COLO829 (cell line): ENCODE measurements at regions not wholly inside any gene's neighbourhood (a gene's known extent, or its start where the extent isn't known, plus 50 kb on each side); places are given as distances from the start of the nearest gene placed in this dataset.
"Not testable (repeated sequence)": the region's sequence is repeated elsewhere in the genome, so short reads cannot be mapped to it uniquely, and the experiment has no call there.

Experiments used
- DNase-seq: peaks from one replicate; pipeline ENCODE4 v3.0.0; 2012; ENCODE audit warnings: low spot score

- no peak for DNase-seq
Observed at GRCh38 chr7:73918926-73919693, 58.2 kb downstream of the TMEM270 start.

DNA sequence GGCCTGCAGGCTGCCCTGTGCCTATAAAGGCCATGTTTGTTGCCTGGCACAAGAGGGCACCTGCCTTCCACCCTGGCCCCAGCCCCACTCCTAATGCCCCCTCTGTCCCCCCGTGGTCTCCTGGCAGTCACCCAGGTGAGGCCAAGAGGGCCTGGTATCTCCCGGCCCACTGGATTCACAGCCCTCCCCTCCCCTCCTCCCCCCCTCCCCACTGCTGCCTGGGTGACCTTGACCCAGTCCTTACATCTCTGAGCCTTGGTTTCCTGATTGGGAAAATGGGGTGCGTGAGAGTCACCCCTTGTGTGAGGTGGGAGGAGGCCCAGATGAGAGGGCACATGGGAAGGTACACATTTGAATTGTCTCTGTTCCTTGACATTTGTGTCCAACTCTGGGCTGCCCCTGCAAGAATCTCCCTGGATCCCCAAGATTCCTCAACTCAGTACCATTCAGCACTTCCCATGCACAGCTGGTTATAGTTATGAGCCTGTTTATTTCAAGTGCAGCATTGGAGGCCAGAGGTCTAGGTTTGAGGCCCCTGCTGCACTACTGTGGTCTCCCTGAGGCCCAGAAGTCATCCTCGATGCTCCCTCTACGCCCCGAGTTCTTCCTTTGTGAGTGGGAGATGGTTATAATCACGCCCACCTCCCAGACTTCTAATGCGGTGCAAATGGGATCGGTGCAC lies 58.9 kb downstream of the TMEM270 start:
- DNase-seq = no peak

DNA sequence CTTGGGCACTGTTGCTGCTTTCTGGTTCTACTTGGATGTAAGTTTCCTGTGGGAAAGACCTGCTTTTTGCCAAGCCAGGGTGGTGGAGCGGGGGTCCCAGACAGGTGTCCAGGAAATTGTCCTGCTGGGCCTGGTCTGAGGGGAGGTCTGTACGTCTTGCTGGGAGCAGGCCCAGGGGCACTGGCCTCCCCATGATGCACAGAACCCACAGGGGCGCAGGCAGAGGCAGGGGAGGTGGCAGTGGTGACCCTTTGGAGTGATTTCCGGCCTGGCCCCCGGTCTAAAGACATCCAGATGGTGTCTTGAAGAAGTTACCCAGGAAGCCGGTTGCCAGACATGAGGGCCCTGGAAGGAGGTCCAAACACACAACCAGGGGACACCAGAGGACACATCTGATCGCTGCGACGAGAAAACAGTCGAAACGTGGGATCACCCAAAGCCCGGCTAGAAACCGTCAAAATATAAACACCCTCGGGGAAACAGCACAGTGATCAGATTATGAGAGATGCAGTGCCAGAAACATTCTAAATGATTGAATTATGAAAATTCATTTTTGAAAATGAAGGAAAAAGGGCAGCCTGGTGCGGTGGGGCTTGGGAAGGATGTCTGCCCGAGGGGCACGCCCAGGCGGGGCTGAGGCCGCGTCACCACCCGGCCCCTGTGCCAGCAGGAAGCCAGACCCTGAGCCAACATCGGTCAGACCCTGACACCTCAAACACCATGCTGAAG lies 59.6 kb downstream of the TMEM270 start:
- no peak for DNase-seq

DNA sequence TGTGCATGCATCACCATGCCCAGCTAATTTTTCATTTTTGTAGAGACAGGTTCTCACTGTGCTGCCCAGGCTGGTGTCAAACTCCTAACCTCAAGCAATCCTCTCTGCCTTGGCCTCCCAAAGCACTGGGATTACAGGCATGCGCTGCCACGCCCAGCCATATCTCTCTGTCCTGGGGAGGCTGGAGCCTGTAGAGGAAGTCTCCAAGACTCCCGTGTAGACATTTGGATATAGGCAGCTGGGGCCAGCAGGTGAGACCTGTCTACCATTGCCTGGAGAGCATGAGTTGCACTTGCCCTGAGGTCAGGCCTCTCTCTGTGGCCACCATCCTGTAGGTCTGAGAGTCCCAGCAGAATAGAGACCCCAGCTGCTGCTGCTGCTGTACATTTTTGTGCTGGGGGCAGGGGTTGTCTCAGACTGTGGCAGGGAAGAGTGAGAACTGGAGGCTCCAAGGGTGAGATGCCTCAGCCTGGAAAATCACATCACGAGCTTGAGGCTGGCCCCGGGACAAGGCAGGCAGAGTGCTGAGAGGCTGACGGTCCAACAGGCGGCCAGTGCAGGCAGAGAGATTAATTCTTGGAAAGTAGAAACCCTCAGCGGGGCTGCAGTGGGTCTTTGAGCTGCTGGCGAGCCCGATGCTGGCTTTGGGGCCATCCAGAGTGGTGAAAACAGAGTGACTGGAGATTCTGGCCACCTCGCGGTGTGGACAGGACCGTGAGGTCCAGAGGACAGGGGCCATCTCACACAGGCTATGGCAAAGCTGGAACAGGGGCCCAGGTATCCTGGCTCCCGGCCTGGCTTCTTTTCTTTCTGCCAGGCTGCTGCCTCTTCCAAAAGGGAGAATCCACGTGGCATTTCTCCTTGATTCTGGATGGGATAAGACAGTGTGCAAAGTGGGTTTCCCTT lies 60.9 kb downstream of the TMEM270 start:
- DNase-seq = no peak

DNA sequence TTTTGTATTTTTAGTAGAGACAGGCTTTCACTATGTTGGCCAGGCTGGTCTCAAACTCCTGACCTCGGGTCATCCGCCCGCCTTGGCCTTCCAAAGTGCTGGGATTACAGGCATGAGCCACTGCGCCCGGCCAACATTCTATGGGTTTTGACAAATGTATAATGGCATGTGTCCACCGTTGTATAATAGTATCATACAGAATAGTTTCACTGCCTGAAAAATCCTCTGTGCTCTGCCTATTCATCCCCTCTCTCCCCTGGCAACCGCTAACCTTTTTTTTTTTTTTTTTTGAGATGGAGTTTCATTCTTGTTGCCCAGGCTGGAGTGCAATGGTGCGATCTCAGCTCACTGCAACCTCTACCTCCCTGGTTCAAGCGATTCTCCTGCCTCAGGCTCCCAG lies 67.7 kb downstream of the TMEM270 start:
- not testable (repeated sequence) for DNase-seq

GRCh38 chr7:73931502-73931901 lies 70.5 kb downstream of the TMEM270 start:
- DNase-seq = no peak

- DNase-seq = no peak
Observed at GRCh38 chr7:73932364-73932763, 71.4 kb downstream of the TMEM270 start.

- DNase-seq = no peak
Observed at GRCh38 chr7:73933091-73933490, 72.1 kb downstream of the TMEM270 start.

GRCh38 chr7:73936967-73937366 lies 76.0 kb downstream of the TMEM270 start:
- no peak for DNase-seq

DNA sequence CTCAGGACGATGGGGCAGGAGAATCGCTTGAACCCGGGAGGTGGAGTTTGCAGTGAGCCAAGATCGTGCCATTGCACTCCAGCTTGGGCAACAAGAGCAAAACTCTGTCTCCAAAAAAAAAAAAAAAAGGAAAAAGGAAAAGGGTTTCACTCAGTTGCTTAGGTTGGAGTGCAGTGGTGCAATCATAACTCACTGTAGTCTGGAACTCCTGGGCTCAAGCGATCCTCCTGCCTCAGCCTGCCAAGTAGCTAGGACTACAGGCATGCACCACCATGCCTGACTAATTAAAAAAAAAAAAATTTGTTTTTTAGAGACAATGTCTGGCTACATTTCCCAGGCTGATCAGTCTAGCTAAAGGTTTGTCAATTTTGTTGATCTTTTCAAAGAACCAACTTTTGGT lies 76.7 kb downstream of the TMEM270 start:
- DNase-seq = not testable (repeated sequence)

DNA sequence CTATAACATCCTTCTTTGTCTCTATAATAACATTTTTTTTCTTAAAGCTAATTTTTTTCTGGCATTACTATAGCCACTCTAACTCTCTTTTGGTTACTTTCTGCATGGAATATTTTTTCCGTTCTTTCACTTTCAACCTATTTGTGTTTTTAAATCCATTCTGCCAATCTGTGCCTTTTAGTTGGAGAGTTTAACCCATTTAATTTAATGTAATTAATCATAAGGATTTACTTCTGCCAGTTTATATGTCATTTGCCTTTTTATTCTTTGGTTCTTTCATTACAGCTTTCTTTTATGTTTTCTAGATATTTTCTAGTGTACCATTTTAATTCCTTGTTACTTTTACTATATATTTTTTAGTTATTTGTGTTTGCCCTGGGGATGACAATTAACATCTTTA lies 78.6 kb downstream of the TMEM270 start:
- no peak for DNase-seq

- DNase-seq = no peak
Observed at GRCh38 chr7:73940701-73941238, 79.8 kb downstream of the TMEM270 start.

DNA sequence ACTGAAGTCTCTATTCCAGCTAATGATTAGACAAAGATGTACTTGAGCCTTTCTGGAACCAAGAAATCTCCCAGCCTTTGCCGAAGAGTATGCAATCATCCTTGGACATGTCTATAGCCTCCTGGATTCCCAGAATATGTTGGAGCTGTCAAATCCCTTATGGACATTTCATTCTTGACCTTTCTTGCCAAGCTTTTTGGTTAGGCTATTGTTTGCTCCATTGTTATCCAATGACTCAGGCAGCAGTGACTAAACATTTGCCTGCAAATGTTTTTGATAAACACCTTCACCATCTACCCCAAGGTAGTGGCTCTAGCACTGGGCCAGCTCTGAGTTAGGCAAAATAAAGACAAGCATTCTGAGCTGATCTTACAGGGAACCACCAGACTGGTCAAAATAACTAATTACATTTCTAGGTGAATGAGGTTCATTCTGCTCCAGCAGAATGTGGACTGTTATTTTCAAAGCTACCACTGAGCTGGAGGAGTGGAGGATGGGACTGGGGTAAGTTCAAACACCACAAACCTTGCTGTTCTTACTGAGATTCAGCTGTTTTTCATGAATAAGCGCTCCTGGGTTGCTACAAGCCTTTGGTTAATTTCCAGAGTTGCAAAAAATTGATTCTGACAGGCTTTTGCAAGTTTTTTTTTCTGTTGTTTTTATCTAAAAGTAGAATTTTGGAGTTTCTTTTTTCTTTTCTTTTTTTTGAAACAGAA lies 81.0 kb downstream of the TMEM270 start:
- no peak for DNase-seq

- DNase-seq = no peak
Observed at GRCh38 chr7:73945022-73945421, 83.0 kb upstream of the ELN start.

GRCh38 chr7:73948287-73948686 lies 79.7 kb upstream of the ELN start:
- DNase-seq = no peak

GRCh38 chr7:73952266-73952665 lies 75.7 kb upstream of the ELN start:
- DNase-seq = no peak

DNA sequence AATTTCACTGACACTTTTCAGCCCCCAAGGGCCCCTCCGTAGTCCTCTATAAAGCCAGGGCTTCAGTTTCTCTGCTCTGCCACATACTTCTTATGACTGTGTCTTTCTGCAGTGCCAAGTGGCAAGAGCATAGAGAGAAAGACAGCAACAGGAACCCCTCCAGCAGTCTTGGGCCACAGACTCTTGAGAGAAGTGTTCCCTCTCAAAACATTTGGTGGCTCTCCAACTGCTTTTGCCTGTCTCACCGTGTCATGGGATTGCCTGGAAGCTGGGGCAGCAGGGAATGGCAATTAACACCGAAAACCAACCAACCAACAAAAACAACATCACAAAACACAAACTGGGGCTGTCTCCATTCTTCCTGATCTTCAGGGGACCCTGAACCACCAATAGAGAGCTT lies 73.8 kb upstream of the ELN start:
- DNase-seq = no peak

DNA sequence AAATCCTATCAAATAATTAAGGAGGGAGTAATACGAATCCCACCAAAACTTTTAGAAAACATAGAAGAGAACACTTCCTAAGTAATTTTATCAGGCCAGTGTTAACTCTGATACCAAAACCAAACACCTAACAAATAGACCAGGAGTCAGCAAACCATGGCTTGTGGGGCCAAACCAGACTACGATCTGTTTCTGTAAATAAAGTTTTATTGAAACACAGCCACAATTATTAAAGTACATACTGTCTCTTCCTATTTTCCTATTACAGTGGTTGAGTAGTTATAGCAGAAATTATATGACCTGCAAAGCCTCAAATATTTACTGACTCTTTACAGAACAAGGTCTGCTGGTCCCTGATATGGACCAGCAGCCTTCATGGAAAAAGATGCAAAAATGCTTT lies 73.1 kb upstream of the ELN start:
- no peak for DNase-seq

GRCh38 chr7:73960548-73960947 lies 67.4 kb upstream of the ELN start:
- DNase-seq = no peak

DNA sequence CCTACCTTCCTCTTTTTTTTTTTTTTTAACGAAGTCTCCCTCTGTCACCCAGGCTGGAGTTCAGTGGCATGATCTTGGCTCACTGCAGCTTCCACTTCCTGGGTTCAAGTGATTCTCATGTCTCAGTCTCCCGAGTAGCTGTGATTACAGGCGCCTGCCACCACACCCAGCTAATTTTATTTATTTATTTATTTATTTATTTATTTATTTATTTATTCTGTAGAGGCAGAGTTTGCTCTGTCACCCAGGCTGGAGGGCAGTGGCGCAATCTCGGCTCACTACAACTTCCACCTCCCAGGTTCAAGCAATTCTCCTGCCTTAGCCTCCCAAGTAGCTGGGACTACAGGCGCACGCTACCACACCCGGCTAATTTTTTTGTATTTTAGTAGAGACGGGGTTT lies 66.0 kb upstream of the ELN start:
- not testable (repeated sequence) for DNase-seq

DNA sequence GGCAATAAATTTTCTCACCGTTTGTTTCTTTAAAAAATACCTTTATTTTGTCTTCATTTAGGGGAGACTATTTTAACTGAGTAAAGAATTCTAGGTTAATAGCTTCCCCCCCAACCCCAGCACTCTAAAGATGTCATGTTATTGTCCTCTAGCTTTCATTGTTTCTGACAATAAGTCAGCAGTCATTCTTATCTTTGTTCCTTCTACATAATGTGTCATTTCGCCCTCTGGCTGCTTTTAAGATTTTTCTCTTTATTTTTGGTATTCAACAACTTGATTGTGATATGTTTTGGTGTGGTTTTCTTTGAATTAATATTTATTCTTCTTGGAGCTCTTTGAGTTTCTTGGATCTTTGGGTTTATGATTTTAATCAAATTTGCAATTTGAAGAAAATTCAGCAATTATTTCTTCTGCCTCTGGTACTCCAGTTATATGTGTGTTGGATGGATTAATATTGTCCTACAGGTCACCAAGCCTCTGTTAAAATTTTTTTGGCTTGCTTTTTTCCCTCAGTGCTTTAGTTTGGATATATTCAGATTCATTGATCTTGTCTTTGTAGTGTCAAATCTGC lies 64.6 kb upstream of the ELN start:
- no peak for DNase-seq
